GM19467 (cell line): ENCODE measurements at regions not wholly inside any gene's neighbourhood (a gene's known extent, or its start where the extent isn't known, plus 50 kb on each side); places are given as distances from the start of the nearest gene placed in this dataset.

Experiments
- ATAC-seq: cut with Tn5 transposase; IDR thresholded peaks from one replicate; pipeline ENCODE4 v1.9.1; 2021; ENCODE audit warnings: mild to moderate bottlenecking, moderate library complexity; ENCODE audit not compliant: unreplicated experiment

- no peak for ATAC-seq
These were observed 597.5 kb upstream of the MKI67 start for GRCh38 chr10:128723631-128724205.

GRCh38 chr10:128725531-128725930, 599.3 kb upstream of the MKI67 start:
- no peak for ATAC-seq

DNA sequence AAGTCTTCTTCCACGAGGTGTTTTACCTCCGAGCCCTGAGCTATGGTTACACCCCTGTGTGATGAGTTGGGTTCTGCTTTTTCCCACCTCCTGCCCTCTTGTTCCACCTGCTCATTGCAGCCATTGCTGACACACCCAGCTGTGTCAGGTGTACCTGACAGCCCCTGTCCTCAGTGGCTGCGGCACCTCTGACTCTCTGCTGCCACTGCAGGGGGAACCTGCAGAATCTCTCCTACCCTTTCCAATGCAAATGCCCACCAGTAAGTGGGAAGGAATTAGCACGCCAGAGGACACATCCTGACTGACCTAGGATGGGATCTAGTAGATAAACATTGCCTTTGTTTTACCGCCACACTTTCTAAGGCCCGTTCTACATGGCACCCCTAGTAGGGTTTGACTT, 600.9 kb upstream of the MKI67 start:
- ATAC-seq = no peak

GRCh38 chr10:128729910-128730420, 603.7 kb upstream of the MKI67 start:
- ATAC-seq = no peak

GRCh38 chr10:128730922-128731321, 604.7 kb upstream of the MKI67 start:
- ATAC-seq = no peak

DNA sequence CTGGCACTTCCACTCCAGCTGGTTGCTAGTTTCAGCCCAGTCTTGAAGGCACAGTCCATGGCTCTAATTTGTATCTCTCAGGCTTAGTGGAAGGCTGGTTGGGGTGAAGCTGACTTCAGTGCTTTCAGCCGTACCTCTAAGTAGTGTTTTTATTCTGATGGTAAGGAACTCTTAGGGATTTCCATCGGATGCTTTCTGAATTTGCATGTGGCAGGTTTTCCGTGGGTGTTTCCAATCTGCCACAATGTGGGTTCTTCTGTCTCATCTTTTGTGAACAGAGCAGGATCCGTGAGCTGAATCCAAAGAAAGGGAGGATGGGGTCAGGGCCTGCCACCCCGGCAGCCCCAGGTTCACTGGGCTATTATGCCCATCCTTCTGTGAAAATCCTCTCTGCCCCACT, 607.9 kb upstream of the MKI67 start:
- ATAC-seq = no peak

DNA sequence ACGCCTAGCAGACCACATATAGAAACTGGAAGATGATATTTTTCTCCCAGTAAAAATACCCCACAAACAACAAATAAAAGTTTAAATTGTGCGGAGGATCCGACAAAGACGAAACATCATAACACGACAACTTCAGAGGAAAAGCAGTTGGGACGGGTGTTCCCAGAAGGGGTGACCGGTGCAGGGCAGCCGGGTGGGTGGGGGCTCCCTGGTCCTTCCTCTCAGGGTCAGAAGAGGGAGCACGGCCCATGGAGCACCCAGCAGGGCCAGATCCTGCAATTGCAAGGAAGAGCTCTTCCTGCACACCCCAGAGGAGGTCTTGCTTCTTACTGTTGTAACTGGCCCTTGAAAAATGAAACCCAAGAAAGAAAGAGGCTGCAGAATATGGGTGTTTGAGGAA, 608.5 kb upstream of the MKI67 start:
- ATAC-seq = no peak

GRCh38 chr10:128735996-128736395, 609.8 kb upstream of the MKI67 start:
- no peak for ATAC-seq

DNA sequence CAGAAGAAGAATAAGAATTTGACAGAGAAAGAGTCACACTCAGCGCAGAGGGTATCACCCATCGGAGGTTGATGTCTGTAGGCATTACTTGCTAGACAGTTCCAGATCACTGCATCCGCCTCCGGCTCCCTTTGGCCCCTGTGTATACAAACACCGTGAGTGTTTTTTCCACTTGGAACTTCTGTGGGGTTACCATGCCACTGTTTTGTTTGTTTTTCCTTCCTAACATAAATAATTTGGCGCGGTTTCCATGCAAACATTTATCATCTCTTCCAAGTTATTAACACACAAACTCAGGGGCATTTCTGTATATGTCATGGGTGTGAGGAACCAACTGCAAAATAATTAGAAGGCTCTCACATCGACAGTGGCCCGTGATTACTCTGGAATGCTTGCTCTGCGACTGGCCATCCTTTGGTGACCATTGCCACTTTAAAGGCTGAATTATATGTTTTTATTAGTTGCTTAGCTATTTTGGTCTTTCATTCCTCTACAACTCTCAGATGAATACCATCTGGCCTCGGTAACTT, 612.2 kb upstream of the MKI67 start:
- ATAC-seq = no peak

DNA sequence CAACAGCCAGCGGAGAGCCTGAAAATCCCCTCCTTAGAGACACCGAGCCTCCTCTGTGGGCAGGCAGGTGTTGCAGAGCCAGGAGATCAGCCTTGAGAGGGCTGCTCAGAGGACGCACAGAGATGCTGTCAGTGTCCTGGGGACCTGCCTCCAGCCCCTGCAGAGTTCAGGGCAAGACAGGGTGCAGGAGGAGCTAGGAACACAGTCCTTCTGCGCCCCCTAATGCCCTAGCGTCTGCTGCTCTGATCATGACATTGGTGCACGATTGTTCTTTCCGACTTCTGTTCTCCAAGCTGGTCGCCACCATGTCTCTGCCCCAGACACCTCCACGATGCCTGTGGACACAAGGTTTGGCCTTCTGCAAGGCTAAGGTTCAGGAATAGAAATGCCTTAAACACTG, 613.7 kb upstream of the MKI67 start:
- ATAC-seq = no peak

GRCh38 chr10:128741180-128741579, 615.0 kb upstream of the MKI67 start:
- no peak for ATAC-seq

- no peak for ATAC-seq
These were observed 615.5 kb upstream of the MKI67 start for GRCh38 chr10:128741680-128742079.

GRCh38 chr10:128744092-128744491, 617.9 kb upstream of the MKI67 start:
- ATAC-seq = no peak

GRCh38 chr10:128744811-128745305, 618.6 kb upstream of the MKI67 start:
- no peak for ATAC-seq

- no peak for ATAC-seq
These were observed 621.5 kb upstream of the MKI67 start for GRCh38 chr10:128747582-128748346.

GRCh38 chr10:128751284-128751683, 625.1 kb upstream of the MKI67 start:
- ATAC-seq = no peak

GRCh38 chr10:128751851-128752250, 625.6 kb upstream of the MKI67 start:
- ATAC-seq = no peak

- no peak for ATAC-seq
These were observed 633.0 kb upstream of the MKI67 start for GRCh38 chr10:128759174-128759573.

- ATAC-seq = no peak
These were observed 637.4 kb upstream of the MKI67 start for GRCh38 chr10:128763588-128763987.

GRCh38 chr10:128764190-128764589, 638.0 kb upstream of the MKI67 start:
- ATAC-seq = no peak

DNA sequence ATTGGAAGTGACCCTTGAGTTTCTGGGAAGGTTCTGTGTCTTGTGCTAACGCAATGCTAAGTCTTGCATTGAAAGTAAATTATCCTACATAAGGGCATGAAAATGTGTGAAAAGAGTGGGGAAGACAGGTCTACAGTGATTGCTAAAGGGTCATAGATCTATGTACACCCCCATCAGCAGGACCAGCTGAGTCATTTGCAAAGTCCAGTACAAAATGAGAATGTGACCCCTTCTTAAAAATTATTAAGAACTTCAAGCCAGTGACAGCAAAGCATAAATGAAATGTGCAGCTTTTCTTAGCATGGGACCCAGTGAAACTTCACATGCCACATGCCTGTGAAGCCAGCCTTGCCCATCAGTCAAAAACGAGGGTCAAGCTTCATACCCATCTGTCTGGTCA, 640.7 kb upstream of the MKI67 start:
- ATAC-seq = no peak

DNA sequence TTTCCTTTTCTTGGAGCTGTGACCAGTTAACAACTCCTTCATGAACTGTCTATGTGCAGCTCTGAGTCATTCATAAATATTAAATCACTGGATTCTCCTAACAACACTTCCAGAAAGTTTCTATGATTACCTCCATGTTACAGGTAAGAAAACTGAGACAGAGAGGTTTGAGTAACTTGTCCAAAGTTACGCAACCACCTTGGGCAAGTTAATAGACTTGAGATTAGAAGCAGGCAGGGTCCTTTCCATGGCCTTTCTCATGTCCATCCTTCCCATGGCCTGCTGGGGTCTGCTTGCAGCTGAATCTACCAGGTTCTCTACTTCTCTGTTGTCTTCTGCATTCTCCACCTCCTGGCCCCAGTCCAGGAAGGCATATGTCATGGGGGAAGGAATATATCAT, 648.8 kb upstream of the MKI67 start:
- ATAC-seq = no peak
